ENCODE measurements at regions not wholly inside any gene's neighbourhood (a gene's known extent, or its start where the extent isn't known, plus 50 kb on each side); places are given as distances from the start of the nearest gene placed in this dataset.

- H3K4me3 ChIP-seq (replicated peaks; ENCODE audit: low read depth, low read length), result no peak overlapping the region
- TF ChIP-seq, protein P1, sequence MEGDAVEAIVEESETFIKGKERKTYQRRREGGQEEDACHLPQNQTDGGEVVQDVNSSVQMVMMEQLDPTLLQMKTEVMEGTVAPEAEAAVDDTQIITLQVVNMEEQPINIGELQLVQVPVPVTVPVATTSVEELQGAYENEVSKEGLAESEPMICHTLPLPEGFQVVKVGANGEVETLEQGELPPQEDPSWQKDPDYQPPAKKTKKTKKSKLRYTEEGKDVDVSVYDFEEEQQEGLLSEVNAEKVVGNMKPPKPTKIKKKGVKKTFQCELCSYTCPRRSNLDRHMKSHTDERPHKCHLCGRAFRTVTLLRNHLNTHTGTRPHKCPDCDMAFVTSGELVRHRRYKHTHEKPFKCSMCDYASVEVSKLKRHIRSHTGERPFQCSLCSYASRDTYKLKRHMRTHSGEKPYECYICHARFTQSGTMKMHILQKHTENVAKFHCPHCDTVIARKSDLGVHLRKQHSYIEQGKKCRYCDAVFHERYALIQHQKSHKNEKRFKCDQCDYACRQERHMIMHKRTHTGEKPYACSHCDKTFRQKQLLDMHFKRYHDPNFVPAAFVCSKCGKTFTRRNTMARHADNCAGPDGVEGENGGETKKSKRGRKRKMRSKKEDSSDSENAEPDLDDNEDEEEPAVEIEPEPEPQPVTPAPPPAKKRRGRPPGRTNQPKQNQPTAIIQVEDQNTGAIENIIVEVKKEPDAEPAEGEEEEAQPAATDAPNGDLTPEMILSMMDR (IDR thresholded peaks at IDR 0.05; ENCODE audit: low read depth, low read length, missing control alignments), result no peak
- DNase-seq (ENCODE audit: extremely low read depth, low read depth), result no peak
These were observed 325.9 kb upstream of the SORCS1 start for GRCh38 chr10:107490389-107490788.

- H3K4me3 ChIP-seq (replicated peaks; ENCODE audit: low read depth, low read length), result no peak overlapping the region
- TF ChIP-seq, protein P1 (IDR thresholded peaks at IDR 0.05; ENCODE audit: low read depth, low read length, missing control alignments), result no peak
- DNase-seq (ENCODE audit: extremely low read depth, low read depth), result no peak
These were observed 322.8 kb upstream of the SORCS1 start for GRCh38 chr10:107487284-107487683.

DNA sequence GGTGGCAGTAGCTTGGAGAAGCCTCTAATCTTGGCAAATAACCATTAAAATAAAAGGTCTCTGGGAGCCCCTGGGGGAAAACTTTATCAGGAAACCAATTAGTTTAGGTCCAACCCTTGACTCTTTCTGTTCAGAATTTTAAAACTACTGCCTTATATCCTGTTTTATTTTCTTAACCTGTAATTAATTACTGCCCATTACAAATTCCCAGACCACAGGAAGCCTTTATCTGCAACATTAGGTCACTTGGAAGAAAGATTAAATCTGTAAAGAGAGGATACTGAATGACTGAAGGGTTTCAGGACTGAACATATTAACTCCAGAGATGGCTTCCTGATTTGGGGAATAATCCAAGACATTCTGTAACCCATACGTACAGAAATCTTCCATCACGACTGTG is 320.5 kb upstream of the SORCS1 start:
- no peak for DNase-seq (ENCODE audit: extremely low read depth, low read depth)
- TF ChIP-seq, protein P1 (IDR thresholded peaks at IDR 0.05; ENCODE audit: low read depth, low read length, missing control alignments), result no peak
- H3K4me3 ChIP-seq (replicated peaks; ENCODE audit: low read depth, low read length), result no peak overlapping the region

DNA sequence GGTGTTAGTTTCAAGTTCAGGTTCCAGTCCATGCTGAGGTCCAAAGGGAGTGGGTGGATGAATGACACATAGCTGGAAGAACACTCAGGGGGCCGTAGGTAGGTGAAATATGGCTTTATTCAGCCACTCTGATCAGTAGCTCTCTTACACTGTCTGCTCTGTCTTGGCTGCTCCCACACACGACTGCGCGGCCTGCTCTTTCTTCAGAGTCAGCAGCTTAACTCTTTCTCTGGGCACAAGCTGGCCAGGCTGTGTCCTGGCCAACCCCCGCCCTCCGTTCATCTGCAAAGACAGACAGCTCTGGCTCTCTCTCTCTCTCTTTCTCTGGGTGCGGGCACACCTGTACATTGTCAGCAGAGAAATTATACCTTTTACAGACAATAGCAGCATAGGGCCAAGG is 317.4 kb upstream of the SORCS1 start:
- TF ChIP-seq, protein P1 (IDR thresholded peaks at IDR 0.05; ENCODE audit: low read depth, low read length, missing control alignments), result no peak

GRCh38 chr10:107481224-107481623 is 316.7 kb upstream of the SORCS1 start:
- DNase-seq (ENCODE audit: extremely low read depth, low read depth), result no peak
- TF ChIP-seq, protein P1 (IDR thresholded peaks at IDR 0.05; ENCODE audit: low read depth, low read length, missing control alignments), result no peak
- H3K4me3 ChIP-seq (replicated peaks; ENCODE audit: low read depth, low read length), result no peak overlapping the region

More for the DNA sequence above, 317.4 kb upstream of the SORCS1 start:
- no peak for DNase-seq (ENCODE audit: extremely low read depth, low read depth)
- H3K4me3 ChIP-seq (replicated peaks; ENCODE audit: low read depth, low read length), result no peak overlapping the region

DNA sequence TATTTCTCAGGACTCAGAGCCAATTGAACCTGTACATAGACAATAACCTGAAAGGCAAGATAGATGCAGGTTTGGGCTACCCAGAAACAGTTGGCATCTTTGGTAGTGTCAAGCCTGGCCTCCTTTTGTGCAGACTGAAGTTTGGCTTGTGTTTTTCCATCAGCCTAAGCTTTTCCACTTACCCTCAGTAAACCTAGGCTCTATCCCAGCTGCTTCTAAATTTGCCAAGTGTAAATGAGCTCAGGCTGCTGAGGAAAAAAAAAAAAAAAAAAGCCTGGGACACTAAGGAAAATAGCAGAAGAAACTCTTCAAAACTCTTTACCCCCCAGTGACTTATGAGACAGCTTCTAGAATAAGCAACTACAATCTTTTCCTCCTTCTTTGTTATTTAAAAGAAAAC is 316.3 kb upstream of the SORCS1 start:
- no peak for DNase-seq (ENCODE audit: extremely low read depth, low read depth)
- TF ChIP-seq, protein P1 (IDR thresholded peaks at IDR 0.05; ENCODE audit: low read depth, low read length, missing control alignments), result no peak
- no peak overlapping the region for H3K4me3 ChIP-seq (replicated peaks; ENCODE audit: low read depth, low read length)

DNA sequence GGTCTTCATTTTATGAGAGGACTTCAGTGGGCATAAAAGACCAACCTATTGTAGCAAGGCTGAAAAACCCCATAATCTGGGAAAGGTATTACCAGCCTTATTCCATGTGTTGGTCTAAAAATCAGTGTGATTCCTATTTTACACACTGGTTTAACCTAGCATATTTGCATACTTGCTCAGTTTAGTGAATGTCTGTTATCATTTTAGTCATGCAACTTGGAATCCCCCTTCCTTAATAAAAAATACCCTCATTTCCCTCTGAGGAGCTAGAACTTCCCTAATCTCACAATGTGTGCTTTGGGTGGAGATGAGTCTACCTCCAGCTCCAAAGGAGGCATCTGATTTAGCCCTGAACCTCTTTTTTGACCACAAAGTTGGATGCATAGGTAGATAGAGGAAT is 312.8 kb upstream of the SORCS1 start:
- no peak for DNase-seq (ENCODE audit: extremely low read depth, low read depth)
- H3K4me3 ChIP-seq (replicated peaks; ENCODE audit: low read depth, low read length), result no peak overlapping the region
- TF ChIP-seq, protein P1 (IDR thresholded peaks at IDR 0.05; ENCODE audit: low read depth, low read length, missing control alignments), result no peak
